Stimulated activated CD4-positive, alpha-beta T cell treated with anti-CD3 and anti-CD28 coated beads, TNF-alpha, amount 100 ng/mL, for 4 hours (primary cell): ENCODE measurements at regions not wholly inside any gene's neighbourhood (a gene's known extent, or its start where the extent isn't known, plus 50 kb on each side); places are given as distances from the start of the nearest gene placed in this dataset.

Experiments
- DNase-seq, 3 experiments: peaks; one replicate each; pipeline ENCODE4 v3.0.0-alpha.2; 2020; ENCODE audit warnings: low read depth in 3 of 3

DNA sequence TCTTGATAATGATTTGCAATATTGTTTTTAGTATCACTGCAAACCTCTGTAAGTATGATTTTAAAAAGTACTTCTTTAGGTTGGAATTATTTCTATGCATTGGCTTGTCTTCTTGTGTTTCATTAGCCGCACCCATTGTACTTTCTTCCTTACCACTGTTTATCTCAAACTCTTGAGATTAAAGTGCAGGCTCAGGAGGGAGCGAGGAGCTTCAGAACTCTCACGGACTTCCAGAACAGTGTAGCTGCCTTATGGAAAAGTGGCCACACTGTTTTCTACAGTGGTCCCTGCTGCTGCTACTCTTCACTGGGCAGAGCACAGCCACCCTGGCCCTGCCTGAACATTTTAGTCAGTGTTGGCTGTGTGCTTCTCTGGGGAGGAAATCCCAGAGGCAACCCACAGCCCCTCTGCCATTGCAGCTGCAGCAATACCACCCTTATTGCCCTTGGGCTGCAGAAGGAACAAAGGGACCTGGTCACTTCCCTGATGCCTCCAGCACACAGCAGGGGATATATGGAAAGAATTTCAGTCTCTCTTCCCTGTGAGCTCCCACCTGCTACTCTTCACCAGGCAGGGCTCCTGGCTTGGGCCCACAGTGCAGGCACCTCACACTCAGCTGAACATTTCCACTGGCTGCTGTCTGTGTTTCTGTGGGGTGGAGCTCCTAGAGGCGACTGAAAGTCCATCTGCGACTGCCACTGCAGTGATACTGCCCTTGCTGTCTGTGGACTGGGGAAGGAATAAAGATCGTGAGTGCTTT, 91.7 kb upstream of the MAP3K4 start:
- no peak for DNase-seq

DNA sequence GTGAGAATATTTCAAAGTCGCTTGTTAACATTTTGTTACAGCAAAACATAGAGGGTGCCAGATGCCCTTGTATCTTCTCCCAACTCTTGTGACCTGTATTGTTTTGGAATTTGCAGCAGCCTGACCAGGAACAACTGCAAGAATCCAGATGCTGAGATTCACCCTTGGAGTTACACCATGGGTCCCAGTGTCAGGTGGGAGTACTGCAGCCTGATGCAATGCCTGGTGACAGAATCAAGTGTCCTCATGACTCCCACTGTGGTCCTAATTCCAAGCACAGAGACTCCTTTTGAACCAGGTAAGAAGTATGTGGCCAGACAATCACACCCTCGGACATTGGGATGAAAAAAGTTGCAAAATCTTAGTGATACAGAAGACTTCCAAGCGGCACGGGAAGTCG, 79.6 kb upstream of the MAP3K4 start:
- no peak for DNase-seq

DNA sequence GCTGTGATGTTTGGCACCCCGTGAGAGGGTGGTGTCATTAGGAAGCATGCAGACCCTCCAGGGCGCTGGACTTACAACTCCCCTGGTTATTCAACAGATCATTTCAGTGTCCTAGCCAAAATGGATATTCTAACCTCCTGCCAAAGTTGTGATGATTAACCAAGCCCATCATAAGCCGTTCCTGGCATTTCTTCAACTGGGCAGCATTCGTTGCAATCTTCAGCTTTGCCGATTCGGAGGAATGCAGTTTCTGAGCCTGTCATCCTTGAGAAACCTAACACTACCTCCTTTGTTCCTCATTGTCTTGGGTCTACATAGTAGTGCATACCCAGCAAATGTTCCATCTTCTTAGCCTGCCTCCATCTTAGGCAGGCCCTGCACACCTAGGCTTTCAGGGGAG, 79.2 kb upstream of the MAP3K4 start:
- no peak for DNase-seq

DNA sequence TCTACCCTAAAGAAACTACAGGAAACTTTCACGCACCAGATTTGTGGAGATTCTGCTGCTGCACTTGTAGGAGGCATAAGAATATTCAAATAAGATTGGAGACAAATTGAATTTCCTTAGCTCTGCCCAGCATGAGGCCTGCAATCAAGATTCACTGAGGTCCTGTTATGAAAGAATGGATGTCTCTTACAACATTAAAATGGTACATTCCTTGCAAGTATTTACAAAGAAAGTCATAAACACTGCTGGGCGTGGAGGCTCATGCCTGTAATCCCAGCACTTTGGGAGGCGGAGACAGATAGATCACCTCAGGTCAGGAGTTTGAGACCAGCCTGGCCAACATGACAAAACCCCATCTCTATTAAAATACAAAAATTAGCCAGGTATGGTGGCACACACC, 74.0 kb upstream of the MAP3K4 start:
- DNase-seq: no peak

GRCh38 chr6:160919723-160920440, 71.7 kb upstream of the MAP3K4 start:
- DNase-seq: no peak

GRCh38 chr6:160921095-160921494, 70.5 kb upstream of the MAP3K4 start:
- no peak for DNase-seq

- no peak for DNase-seq
These were observed 65.0 kb upstream of the MAP3K4 start for GRCh38 chr6:160926281-160927276.

GRCh38 chr6:160927416-160927815, 64.2 kb upstream of the MAP3K4 start:
- no peak for DNase-seq

DNA sequence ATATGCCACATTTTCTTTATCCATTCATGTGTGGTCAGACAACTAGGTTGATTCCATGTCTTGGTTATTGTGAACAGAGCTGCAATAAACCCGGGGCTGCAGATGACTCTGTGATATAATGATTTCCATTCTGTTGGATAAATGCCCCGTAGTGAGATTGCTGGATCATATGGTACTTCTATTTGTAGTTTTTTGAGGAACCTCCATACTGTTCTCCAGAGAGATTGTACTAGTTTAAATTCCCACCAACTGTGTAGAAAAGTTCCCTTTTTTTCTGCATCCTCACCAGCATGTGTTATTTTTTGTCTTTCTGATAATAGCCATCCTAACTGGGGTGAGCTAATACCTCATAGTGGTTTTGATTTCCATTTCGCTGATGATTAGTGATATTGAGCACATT, 62.2 kb upstream of the MAP3K4 start:
- no peak for DNase-seq

GRCh38 chr6:160929831-160930230, 61.7 kb upstream of the MAP3K4 start:
- DNase-seq: no peak

DNA sequence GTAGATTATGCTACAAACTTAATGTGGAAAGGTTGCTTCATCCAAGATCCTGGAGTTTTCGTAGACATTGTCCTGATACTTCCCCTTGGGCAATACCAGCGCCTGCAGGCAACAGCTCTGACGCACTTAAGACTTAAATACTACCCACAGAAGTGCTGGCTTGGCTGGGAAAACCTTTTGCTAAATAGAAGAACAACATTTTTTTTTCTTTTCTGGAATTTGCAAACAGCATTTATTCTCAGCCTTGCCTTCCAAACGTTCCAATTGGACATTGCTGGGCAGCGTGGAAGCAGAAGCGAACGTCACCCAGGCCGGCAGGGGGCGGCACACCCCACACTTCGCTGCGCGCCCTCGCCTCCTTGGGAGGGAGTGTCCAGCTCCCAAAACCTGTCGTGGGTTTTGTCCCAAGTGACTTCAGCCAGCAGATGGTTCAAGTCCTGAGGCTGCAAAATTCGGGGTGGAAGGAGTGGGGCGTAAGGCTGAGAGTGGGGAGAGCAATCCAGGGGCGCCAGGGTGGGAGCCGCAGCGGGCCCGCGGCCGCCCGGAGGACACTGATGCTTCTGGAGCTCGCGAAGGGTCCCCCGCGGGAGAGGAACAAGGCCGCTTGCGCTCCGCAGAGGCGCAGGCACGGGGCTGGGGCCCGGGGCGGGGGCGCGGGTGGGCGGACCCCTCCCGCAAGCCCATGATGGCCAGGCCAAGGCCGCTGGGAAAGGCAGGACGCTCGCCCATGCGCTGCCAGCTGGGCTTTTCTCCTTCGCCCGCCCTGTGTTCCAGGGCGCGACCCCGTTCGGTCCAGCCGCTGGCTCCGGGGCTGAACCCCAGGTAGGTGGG, 60.8 kb upstream of the MAP3K4 start:
- peak; percentile 28 to 44 (median 30) for DNase-seq

DNA sequence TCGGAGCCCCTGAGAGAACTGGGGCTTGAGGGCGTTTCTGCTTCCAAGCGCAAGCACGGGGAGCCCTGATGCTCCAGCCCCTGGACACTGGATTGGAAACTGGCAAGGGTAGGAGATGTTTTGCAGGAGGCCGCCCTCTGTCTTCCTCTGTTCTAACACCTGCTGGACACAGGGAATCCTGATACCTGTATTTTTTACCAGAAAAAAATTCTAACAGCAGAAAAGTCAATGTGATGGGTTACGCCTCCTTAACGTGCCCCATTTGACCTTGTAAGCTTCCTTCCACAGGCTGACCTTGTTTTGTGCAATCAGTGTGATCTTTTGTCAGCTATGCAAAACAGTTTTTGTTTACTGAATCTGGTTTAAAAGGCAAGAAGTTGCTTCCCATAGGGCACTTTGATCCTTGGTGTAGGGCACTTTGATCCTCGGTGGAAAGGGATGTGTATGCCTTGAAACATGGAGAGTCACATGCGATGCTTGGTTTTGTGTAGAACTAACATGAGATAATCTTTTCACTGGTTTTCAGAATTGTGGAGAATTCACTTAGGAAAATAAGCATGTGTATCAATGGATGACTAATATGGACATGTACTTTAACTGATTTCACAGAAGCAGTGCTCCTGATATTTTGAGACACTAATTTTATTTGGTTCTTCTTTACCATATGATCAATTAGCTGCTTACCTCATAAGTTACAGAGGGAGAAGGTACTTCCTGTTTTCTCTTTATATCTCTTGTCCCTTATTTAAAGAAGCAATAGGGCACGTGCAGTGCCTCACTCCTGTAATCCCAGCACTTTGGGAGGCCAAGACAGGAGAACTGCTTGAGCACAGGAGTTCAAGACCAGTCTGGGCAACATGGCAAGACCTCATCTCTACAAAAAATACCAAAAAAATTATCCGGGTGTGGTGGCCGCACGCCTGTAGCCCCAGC, 59.9 kb upstream of the MAP3K4 start:
- no peak for DNase-seq

GRCh38 chr6:160933256-160933655, 58.3 kb upstream of the MAP3K4 start:
- no peak for DNase-seq

DNA sequence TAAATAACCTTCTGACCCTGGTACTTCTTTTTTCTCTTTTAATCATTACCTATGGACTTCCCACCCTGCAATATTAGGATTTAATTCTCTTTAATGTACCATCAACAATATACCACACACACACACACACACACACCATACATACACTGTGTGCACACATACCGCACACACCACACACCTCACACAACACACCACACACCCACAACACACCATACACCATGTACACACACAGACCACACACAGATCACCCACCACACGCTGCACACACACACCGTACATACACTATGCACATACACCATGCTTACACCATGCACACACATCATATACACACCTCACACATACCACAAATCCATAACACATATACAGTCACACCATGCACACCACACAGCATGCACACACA, 57.4 kb upstream of the MAP3K4 start:
- no peak for DNase-seq

- DNase-seq: no peak
These were observed 51.4 kb upstream of the MAP3K4 start for GRCh38 chr6:160940197-160940596.
